ENCODE measurements at regions not wholly inside any gene's neighbourhood (a gene's known extent, or its start where the extent isn't known, plus 50 kb on each side); places are given as distances from the start of the nearest gene placed in this dataset.

GRCh38 chr10:33799944-33800323, 465.5 kb upstream of the NRP1 start:
- TF ChIP-seq, protein P1, sequence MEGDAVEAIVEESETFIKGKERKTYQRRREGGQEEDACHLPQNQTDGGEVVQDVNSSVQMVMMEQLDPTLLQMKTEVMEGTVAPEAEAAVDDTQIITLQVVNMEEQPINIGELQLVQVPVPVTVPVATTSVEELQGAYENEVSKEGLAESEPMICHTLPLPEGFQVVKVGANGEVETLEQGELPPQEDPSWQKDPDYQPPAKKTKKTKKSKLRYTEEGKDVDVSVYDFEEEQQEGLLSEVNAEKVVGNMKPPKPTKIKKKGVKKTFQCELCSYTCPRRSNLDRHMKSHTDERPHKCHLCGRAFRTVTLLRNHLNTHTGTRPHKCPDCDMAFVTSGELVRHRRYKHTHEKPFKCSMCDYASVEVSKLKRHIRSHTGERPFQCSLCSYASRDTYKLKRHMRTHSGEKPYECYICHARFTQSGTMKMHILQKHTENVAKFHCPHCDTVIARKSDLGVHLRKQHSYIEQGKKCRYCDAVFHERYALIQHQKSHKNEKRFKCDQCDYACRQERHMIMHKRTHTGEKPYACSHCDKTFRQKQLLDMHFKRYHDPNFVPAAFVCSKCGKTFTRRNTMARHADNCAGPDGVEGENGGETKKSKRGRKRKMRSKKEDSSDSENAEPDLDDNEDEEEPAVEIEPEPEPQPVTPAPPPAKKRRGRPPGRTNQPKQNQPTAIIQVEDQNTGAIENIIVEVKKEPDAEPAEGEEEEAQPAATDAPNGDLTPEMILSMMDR (conservative IDR thresholded peaks at IDR 0.05; ENCODE audit: low read depth, low read length), result no peak
- no peak for TF ChIP-seq EZH2 (IDR thresholded peaks at IDR 0.05; ENCODE audit: borderline replicate concordance, low read depth, low read length, poor library complexity, severe bottlenecking)
